GM10248 (cell line): ENCODE measurements at regions not wholly inside any gene's neighbourhood (a gene's known extent, or its start where the extent isn't known, plus 50 kb on each side); places are given as distances from the start of the nearest gene placed in this dataset.

ENCODE experiments used
- CTCF ChIA-PET: fragments of 300-600 bp; sonication (Branson Sonifier 250); formaldehyde crosslinking; extraction: SDS; loops from one replicate; lab custom pipeline; 2021; ENCODE audit warnings: antibody characterized with exemption; lab: Yijun Ruan, JAX
- POLR2A ChIA-PET: fragments of 350-650 bp; sonication (Branson Sonifier 250); formaldehyde crosslinking; extraction: SDS; loops from one replicate; lab custom pipeline; 2020; ENCODE audit warnings: antibody characterized with exemption; lab: Yijun Ruan, JAX
- DNase-seq: peaks from one replicate; pipeline ENCODE4 v3.0.0; 2012; ENCODE audit errors: extremely low spot score
- TF ChIP-seq, protein P1 (sequence below): IDR thresholded peaks from 2 replicates; pipeline ENCODE4 v1.5.1; 2012; ENCODE audit warnings: mild to moderate bottlenecking, low read depth; ENCODE audit errors: extremely low read depth, missing control alignments, control extremely low read depth

DNA sequence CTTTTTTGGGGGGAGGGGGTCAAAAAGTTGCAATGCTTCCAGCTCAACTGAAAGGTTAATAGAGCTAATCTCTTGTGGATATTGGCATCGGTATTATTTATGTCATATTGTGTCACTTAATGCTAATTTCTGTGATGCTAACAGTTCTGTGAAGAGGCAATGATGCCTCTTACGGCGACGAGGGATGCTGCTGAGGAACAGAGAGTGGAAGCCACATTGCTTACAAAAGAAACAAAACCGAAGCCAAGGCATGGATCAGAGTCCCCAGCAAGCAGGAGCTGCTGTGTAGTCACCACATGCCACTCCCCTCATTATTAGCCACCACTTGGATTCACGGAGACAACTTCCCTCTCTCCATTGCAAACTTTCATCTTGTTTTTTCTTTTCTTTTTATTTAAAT is 536.5 kb upstream of the MGMT start:
- TF ChIP-seq, protein P1, sequence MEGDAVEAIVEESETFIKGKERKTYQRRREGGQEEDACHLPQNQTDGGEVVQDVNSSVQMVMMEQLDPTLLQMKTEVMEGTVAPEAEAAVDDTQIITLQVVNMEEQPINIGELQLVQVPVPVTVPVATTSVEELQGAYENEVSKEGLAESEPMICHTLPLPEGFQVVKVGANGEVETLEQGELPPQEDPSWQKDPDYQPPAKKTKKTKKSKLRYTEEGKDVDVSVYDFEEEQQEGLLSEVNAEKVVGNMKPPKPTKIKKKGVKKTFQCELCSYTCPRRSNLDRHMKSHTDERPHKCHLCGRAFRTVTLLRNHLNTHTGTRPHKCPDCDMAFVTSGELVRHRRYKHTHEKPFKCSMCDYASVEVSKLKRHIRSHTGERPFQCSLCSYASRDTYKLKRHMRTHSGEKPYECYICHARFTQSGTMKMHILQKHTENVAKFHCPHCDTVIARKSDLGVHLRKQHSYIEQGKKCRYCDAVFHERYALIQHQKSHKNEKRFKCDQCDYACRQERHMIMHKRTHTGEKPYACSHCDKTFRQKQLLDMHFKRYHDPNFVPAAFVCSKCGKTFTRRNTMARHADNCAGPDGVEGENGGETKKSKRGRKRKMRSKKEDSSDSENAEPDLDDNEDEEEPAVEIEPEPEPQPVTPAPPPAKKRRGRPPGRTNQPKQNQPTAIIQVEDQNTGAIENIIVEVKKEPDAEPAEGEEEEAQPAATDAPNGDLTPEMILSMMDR, result no peak
- CTCF ChIA-PET, result no interaction called here
- no peak for DNase-seq
- POLR2A ChIA-PET, result no interaction called here

DNA sequence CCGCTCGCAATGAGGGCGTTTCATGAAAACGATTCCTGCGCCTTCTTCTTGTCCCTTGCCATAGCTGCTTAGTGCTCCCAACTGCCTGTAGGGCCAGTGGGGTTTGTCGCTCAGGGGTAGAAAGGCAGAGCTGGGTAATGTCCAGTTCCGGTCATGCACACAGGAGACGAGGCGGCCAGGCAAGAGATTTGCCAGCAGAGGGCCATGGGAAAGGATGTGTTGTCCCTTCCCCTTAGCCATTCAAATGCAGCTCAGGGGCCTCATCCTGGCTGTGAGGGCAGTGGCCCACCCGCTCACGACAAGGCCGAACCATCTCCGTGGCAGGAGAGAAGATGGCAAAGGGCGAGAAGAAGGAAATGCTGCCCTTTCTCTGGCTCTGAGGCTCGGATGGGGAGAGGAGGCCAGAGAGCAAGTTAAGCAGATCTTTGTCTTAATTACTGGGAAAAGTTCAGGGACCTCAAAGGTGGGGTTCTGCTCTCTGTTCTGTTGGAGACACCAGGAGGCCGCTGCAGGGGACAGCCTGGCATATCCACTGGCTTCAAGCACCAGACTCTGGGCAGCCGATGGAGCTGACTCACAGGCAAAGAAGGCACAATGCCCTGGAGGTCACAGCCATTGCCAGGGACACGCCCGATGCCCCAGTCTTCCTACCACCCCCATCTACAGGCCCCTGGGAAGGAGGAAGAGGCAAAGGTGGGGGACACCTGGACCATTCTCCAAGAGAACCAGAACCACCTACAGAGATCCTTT is 534.8 kb upstream of the MGMT start:
- POLR2A ChIA-PET, result no interaction called here
- DNase-seq, result no peak
- CTCF ChIA-PET, result interaction anchor here (1.3 kb wide), 2 partner anchors 10 to 16 kb away, joined by 3 read pairs; no protein-coding TSS in a partner anchor
- TF ChIP-seq, protein P1, result no peak

DNA sequence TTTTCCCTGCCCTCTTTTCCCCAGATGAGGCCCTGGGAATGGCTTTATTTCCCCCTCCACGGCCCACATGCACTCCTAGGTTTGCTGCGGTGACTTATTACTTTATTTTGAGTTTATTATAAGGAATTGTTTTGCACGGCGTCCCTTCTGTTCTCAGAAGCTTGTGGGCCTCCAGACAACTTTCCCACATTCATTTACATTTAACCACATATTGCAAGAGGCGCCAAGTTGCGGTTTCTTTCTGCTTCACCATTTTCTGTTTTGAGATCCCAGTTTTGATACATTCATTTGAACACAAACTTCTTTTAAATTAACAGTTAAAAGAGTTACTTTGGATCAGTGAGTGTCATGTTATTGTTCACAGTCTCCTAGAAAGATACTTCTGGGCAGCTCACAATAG is 532.5 kb upstream of the MGMT start:
- DNase-seq, result no peak
- ChIA-PET POLR2A (no interaction called here), CTCF (no interaction called here)
- TF ChIP-seq, protein P1, result no peak

DNA sequence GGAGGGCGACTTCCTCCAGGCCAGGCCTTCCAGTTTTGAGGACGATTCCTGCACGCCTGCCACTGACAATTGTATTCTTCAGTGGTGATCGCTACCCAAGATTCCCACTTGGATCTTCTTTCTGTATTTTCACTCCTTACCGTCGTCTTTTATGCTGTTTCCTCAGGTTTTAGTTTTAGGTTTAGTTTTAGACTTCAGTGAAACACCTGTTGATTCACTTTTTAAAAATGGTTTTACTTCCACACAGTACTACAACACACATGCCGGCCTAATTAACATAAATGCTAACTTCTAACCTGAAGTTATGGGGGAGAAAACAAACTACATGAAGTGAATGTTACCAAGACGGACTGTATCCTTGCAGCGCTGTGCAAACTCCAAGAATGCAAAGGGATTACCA is 530.6 kb upstream of the MGMT start:
- ChIA-PET POLR2A (no interaction called here), CTCF (no interaction called here)
- no peak for DNase-seq
- TF ChIP-seq, protein P1, result no peak

DNA sequence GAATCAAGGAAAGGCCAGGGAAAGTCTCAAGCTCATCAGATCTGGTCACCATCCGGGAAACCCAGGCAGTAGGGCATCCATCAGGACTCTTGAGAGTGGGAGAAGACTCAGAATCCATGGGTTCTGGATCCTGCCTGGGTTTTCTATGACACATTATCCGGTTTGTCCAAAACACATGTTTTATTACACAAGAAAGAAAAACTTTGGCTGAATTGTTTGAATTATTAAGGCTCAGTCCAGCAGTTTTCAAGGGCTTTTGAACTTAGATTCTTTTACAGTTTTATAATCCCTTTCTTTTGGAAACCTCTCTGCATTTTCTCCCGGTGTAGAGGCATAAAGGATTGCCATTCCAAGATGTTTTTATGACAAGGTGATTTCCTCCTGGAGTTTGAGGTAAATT is 528.5 kb upstream of the MGMT start:
- ChIA-PET POLR2A (no interaction called here), CTCF (interaction anchor here (1.5 kb wide), 1 partner anchor 15 kb away, joined by 3 read pairs; no protein-coding TSS in a partner anchor)
- TF ChIP-seq, protein P1, result no peak
- DNase-seq, result no peak

DNA sequence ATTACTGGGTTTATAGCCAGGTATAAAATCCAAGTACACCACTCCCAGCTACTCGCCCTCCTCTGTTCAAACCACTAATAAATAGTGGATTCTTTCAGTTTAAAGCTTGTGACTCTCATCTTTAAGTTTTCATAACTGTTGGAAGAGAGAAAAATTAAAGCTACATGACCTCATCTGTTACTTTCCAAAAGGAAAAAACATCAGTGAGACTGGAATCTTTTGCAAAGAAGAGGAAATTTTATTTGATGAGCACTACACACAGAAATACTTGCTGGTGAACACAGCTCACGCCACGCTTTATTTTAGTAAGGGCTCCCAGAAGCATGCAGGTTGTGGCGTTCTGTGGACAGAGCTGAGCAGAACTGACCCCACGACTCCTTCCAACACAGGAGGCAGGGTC is 527.0 kb upstream of the MGMT start:
- TF ChIP-seq, protein P1, result no peak
- ChIA-PET CTCF (interaction anchor here (1.5 kb wide), 1 partner anchor 14 kb away, joined by 3 read pairs; no protein-coding TSS in a partner anchor), POLR2A (no interaction called here)
- DNase-seq, result no peak
